GM18951 (cell line): ENCODE measurements at regions not wholly inside any gene's neighbourhood (a gene's known extent, or its start where the extent isn't known, plus 50 kb on each side); places are given as distances from the start of the nearest gene placed in this dataset.

Experiments used
- POLR2A ChIP-seq: IDR thresholded peaks from 4 replicates; pipeline ENCODE4 v1.6.1; 2011; ENCODE audit warnings: mild to moderate bottlenecking; ENCODE audit not compliant: insufficient read length, insufficient read depth; ENCODE audit errors: extremely low read depth
- in situ Hi-C: fragments of 300-500 bp; cut with MboI; formaldehyde crosslinking; loops from one replicate; pipeline ENCODE4 v1.12.0; 2022; ENCODE audit warnings: low sequenced_read_pairs, mixed read lengths, inconsistent platforms; ENCODE audit not compliant: unreplicated experiment

DNA sequence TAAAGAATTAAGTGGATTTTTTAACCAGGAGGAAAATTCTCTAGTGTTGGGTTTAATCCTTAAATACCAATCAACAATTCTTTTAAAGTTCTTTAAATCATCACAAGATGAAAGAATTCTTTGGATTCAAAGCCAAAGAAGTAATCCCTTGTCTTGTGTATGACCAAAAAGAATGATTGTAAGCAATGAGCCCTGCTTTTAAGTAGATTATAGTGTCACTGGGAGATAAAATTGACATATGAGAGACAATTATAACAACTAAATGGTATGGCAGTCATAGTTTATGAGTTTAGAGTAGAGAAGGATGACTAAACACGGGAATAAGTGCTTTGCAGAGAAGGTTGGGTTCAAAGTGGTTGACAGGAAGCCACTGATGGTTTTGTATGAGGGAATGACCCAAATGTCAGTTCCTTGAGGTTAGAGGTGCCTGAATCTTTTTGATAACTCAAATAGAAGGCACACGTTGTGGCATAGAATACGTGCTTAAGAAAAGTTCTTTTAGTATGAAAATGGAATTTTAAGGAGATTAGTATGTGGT, 199.6 kb upstream of the TCF4 start:
- in situ Hi-C loops = loop anchor here (25.0 kb wide), 1 partner anchor 800 kb away; no protein-coding TSS in a partner anchor
- no peak for TF ChIP-seq POLR2A

DNA sequence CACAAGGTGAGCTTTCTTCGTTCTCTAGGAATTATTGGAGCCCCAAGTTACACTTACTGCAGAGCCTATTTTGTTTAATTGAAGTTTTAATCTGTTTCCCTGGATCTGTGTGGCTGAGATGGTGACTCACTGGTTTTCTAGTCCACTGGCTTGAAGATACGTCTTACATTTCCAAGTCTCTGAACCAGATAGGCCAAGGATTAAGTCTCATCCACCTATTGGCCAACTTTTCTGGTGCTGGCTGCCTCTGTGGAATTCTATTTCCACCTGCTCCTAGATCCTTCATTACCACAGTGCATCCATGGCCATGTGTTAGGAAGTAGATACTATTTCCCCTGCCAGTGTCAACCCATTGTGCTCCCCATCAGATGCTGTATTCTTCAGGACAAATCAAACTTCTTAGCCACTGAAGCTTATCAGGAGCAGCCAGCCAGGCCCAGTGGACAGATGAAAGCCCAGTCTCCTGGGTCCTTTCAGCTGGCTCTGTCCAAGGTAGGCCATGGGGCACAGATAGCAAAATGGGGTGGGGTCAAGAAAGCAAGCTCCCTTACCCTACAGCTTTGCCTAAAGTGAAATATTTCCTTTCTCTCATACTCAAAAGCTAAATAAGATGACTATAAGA, 198.8 kb upstream of the TCF4 start:
- in situ Hi-C loops = loop anchor here (25.0 kb wide), 1 partner anchor 801 kb away; no protein-coding TSS in a partner anchor
- TF ChIP-seq POLR2A = no peak

DNA sequence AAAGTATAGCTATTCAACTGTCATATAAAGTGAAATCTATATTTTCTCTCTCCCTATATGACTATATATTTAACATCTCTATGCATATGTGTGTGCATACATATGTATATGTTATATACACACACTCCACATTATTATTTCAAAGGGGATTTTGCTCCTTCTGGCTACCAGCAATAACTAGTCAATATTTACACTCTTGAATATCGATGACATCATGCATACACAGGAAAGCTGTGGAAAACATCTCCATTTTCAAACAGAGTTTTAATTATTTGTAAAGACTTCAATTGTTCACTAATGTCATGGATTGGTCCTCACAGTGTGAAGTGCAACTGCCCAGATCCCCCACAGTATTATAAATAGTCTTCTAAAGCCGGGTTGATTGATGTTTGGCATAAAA, 195.9 kb upstream of the TCF4 start:
- TF ChIP-seq POLR2A = no peak
- in situ Hi-C loops = loop anchor here (25.0 kb wide), 1 partner anchor 803 kb away; no protein-coding TSS in a partner anchor

DNA sequence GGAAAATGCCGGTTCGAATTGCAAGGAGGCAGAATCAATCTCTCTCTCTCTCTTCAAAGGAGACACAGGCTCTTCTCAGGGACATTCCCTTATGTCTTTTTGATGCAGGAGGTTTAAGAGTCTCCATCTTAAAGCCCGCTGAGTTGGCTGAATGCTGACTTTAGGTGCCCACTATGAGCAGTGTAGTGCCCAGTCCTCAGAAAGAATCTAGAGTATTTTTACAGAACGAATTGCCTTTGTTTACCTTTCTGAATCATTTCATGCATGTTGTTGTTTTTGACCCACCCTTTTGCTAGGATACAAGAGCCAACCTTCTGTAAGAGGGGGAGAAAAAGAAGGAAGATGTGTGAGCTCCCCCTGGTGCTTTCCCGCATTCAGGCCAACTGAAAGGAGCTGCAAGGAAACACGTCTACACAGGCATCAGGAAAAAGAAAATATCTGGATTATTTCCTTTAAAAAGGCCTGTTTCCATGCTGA, 193.5 kb upstream of the TCF4 start:
- in situ Hi-C loops = loop anchor here (25.0 kb wide), 1 partner anchor 806 kb away; no protein-coding TSS in a partner anchor
- TF ChIP-seq POLR2A = no peak

DNA sequence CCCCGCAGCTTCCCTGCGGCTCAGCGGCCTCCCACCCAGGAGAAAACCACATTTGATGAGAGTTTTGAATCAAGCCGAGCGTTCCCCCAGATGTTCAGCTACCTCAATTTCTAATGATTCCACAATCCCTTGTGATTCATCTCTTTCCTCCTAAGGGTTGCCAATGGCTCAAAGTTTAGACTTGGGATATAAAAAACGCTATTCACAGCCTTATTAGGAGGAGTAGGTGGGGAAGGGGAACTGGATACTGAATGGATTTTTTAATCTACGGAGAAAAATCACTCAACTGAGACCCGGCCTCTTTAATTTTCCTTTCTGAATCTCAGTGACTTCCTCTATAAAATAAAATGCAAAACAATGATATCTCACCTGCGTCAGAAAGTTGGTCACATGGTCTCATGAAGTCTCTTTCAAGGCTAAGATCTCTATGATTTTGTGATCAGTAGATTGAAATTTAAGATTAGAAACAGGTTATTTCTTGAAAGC, 192.6 kb upstream of the TCF4 start:
- no peak for TF ChIP-seq POLR2A
- in situ Hi-C loops = loop anchor here (25.0 kb wide), 1 partner anchor 807 kb away; no protein-coding TSS in a partner anchor

DNA sequence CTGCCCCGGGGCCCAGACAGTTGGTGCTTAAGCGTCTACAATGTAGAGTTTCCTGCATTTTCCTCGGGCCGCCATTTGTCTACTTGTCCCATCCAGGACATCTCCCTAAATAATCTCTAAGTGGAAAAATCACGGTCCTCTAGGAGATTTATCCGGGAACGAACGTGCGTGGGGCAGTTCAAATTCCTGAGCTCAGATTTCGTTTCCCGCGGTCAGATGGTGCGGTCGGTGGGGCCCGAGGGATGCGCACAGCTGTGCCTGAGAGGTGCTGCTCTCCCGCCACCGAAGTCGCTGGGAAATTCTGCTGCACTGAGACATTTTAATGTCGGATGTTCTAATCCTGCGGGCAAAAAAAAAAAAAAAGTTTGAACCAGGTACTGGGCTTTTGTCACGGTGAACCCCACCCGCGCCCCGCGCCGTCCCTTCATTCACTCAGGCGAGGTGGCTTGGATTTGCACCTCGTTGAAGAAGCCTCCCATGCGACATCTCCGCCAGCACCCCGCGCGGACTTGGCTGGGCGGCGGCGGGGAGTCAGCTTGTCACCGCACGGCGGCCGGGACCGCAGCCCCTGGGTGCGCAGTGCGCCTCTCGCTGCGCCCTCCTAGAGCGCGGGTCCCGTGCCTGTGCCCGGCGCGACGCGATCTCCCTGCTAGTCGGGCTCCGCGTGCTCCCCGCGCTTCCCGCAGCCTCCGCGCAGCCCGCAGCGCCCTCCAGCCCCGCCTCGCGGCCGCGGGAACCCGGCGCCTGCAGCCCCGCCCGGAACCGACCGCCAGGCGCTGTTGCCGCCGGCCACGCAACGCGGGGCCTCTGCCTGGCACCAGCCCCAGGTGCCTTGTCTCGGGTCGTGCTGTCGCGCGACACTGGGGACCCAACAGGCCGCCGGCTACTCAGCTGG, 191.9 kb upstream of the TCF4 start:
- TF ChIP-seq POLR2A = no peak
- in situ Hi-C loops = loop anchor here (25.0 kb wide), 1 partner anchor 807 kb away; no protein-coding TSS in a partner anchor

DNA sequence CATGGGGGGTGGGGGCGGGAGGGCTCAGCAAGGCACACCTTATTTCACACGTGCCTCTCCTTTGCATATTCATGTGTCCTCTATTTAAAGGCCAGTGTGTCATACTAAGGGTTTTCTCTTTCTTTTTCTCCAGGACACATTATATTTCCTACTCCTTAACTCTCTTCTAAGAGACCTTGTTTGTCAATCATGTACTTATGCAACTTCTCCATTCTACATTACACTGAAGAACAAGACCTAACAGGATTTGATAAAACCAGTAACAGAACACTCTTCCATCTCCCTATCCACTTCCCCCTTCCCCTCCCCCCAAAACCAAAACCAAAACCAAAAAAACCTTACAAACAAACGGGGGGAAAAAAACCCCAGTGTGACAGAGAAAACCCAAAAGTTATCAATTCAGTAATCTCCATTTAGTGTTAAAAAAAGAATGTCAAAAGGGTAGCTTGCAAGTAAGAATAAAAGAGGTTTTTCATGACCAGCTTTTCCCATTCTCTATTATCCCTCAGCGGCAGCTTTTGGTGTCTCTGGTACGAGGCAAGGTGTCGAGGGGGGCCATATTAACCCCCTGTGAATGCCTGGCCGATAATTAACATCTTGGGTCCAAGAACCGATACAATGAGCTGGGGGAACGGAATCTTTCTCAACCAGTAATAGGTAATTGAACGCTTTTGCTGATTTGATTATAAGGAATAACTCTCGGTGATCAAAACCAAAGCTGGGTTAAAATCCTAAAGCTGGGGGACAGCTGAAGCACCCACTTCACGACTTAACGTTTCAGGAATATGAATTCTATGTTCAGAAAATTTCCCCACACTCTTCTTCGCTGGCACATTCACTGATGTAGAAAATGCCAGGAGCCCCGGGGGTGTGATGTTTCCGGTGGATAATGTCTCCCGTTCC, 191.0 kb upstream of the TCF4 start:
- in situ Hi-C loops = loop anchor here (25.0 kb wide), 1 partner anchor 808 kb away; no protein-coding TSS in a partner anchor
- TF ChIP-seq POLR2A = no peak

DNA sequence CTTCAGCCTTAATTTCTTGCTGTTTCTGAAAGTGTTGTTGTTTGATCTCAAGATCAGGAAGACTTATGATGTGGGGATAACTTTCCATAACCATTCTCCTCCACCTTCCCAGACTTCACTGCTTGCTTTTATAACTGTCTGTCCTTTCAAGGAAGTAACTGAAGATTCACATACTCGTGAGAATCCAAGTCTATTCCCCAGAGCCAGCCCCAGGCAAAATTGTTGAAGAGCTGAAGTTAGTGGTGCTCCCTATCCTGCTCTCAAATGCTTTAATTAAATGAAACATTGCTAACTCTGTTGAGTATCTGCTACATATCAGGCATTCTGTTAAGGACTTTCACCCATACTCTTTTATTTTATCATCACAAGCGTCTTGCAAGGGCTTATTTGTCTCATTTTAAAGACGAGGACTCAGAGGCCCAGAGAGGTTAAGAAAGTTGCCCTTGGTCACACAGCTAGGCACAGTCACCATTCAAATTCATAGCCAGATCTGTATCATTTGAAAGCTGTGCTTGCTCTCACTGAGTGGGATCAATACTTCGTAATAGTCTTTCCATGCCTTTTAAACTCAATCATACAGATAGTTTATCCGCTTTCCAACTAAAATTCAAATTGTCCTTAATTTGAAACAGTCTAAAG, 189.8 kb upstream of the TCF4 start:
- TF ChIP-seq POLR2A = no peak
- in situ Hi-C loops = loop anchor here (25.0 kb wide), 1 partner anchor 810 kb away; no protein-coding TSS in a partner anchor

DNA sequence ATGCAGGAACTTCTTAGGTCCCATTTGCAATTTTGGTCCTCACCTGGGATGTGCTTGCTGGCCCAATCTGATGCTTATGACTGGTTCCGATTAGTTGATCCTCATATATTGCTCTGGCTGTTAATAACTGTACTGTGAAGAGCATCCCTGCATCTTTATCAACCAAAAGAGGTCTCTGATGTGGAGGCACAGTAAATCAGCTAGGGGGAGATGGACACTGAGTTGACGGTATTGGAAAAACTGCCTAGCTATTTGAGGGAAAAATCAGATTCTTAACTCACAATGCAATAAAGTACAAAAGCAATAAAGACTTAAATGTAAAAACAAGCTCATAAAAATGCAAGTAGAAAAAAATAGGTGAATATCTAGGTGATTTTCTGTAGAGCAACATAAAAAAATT, 188.0 kb upstream of the TCF4 start:
- TF ChIP-seq POLR2A = no peak
- in situ Hi-C loops = loop anchor here (25.0 kb wide), 1 partner anchor 811 kb away; no protein-coding TSS in a partner anchor

DNA sequence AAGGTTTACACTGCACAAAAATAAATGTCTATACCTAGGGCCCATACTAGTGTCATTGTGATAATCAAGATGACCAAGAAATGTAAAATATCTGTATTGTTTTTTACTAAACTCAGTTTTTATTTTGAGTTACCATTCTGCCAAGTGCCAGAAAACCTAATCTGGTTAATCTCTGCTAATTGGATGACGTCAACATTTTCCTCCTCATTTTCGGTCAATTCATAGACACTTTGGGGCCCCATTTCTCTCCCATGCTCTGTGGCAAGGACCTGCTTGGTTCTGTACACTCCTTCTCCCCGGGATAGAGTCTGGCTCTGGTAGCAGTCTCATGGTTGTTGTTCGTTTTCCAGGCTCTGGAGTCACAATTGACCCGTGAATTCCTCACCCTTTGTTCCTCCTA, 186.5 kb upstream of the TCF4 start:
- in situ Hi-C loops = no loop called here
- TF ChIP-seq POLR2A = no peak

DNA sequence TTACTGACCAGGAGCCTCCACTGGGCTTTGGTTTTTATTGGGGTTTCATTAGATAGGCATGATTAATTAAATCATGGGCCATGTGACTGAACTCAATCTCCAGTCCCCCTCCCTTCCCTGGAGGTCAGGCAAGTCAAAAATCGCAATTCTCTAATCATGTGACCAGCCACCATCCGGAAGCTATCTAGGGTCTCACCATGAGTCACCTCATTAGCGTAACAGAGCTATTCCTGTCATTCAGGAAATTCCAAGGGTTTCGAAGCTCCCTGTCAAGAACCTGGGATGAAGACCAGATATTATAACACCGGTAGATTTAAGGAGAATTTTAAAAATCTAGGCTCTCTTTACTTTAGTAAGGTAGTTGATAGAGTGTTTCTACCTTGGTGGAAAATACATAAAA, 180.3 kb upstream of the TCF4 start:
- no peak for TF ChIP-seq POLR2A
- in situ Hi-C loops = no loop called here

DNA sequence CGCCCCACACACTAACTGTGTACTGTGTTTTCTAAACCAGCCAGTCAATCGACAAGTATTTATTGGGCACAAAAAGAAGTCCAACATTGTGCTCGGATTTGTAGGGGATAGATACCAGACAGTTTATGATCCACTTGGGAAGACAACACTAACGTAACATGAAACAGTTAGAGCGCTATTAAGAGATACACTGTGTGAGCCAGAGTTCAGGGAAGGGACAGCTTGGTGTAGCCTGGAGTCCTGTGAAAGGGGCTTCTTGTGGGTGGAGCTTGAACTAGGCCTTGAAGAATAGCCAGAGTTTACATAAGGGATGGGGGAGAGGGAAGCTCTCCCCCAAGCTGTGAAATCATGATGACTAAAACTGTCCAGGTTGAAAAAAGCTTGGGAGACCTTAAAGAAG, 176.4 kb upstream of the TCF4 start:
- no peak for TF ChIP-seq POLR2A
- in situ Hi-C loops = no loop called here
